H9 (cell line): ENCODE measurements at regions not wholly inside any gene's neighbourhood (a gene's known extent, or its start where the extent isn't known, plus 50 kb on each side); places are given as distances from the start of the nearest gene placed in this dataset.

ENCODE experiments used
- DNase-seq: peaks from one replicate; pipeline ENCODE4 v3.0.0-alpha.2; 2017
- H2AFZ ChIP-seq: one replicate; pipeline ENCODE4 v1.6.1; 2013; ENCODE audit warnings: mild to moderate bottlenecking, low read length, control low read depth, moderate library complexity
- H2AK5ac ChIP-seq: 2 replicates; pipeline ENCODE4 v1.6.1; 2013; ENCODE audit warnings: low read length, control low read depth, mixed read lengths; ENCODE audit not compliant: insufficient read length
- H2BK120ac ChIP-seq: one replicate; pipeline ENCODE4 v1.6.1; 2013; ENCODE audit warnings: low read depth, mild to moderate bottlenecking, low read length, control low read depth, inconsistent platforms; ENCODE audit not compliant: poor library complexity, severe bottlenecking
- H2BK12ac ChIP-seq: 2 replicates; pipeline ENCODE4 v1.6.1; 2013; ENCODE audit warnings: low read length, control low read depth, mixed read lengths, low read depth; ENCODE audit not compliant: insufficient read length
- H2BK15ac ChIP-seq: 2 replicates; pipeline ENCODE4 v1.6.1; 2013; ENCODE audit warnings: low read depth, low read length, control low read depth
- H2BK20ac ChIP-seq: one replicate; pipeline ENCODE4 v1.6.1; 2013; ENCODE audit warnings: low read depth, mild to moderate bottlenecking, low read length, control low read depth, inconsistent platforms; ENCODE audit not compliant: poor library complexity, severe bottlenecking
- H2BK5ac ChIP-seq: 2 replicates; pipeline ENCODE4 v1.6.1; 2013; ENCODE audit warnings: low read length, control low read depth, mixed read lengths; ENCODE audit not compliant: insufficient read length
- H3K14ac ChIP-seq: 2 replicates; pipeline ENCODE4 v1.6.1; 2013; ENCODE audit warnings: low read length, control low read depth; ENCODE audit not compliant: insufficient read depth
- H3K18ac ChIP-seq: 2 replicates; pipeline ENCODE4 v1.6.1; 2013; ENCODE audit warnings: low read depth, mild to moderate bottlenecking, mixed read lengths, low read length, control low read depth; ENCODE audit not compliant: insufficient read length
- H3K23ac ChIP-seq: 2 replicates; pipeline ENCODE4 v1.6.1; 2013; ENCODE audit warnings: low read length, control low read depth, mixed read lengths, low read depth; ENCODE audit not compliant: insufficient read length
- H3K23me2 ChIP-seq: 2 replicates; pipeline ENCODE4 v1.6.1; 2013; ENCODE audit warnings: low read depth, mild to moderate bottlenecking, mixed read lengths, low read length, control low read depth; ENCODE audit not compliant: insufficient read length, poor library complexity, severe bottlenecking
- H3K27ac ChIP-seq: 2 replicates; pipeline ENCODE4 v1.5.1; 2013; ENCODE audit warnings: low read length, control low read depth, mixed read lengths, low read depth; ENCODE audit not compliant: insufficient read length
- H3K27me3 ChIP-seq: 2 replicates; pipeline ENCODE4 v1.6.1; 2013; ENCODE audit warnings: low read length, control low read depth, inconsistent platforms; ENCODE audit not compliant: insufficient read depth
- H3K4ac ChIP-seq: 2 replicates; pipeline ENCODE4 v1.6.1; 2013; ENCODE audit warnings: low read depth, mild to moderate bottlenecking, control low read depth, inconsistent platforms, low read length, moderate library complexity
- H3K4me1 ChIP-seq: 2 replicates; pipeline ENCODE4 v1.6.1; 2013; ENCODE audit warnings: low read length, control low read depth, inconsistent platforms; ENCODE audit not compliant: insufficient read depth
- H3K4me2 ChIP-seq: 2 replicates; pipeline ENCODE4 v1.6.1; 2013; ENCODE audit warnings: low read length, control low read depth, mixed read lengths; ENCODE audit not compliant: insufficient read length, insufficient read depth
- H3K56ac ChIP-seq: 2 replicates; pipeline ENCODE4 v1.6.1; 2013; ENCODE audit warnings: low read depth, mild to moderate bottlenecking, mixed read lengths, low read length, control low read depth; ENCODE audit not compliant: insufficient read length
- H3K79me1 ChIP-seq: 2 replicates; pipeline ENCODE4 v1.6.1; 2013; ENCODE audit warnings: low read depth, mild to moderate bottlenecking, moderate library complexity, low read length, control low read depth, inconsistent platforms; ENCODE audit not compliant: insufficient read depth, poor library complexity, severe bottlenecking
- H3K79me2 ChIP-seq: 2 replicates; pipeline ENCODE4 v1.6.1; 2013; ENCODE audit warnings: low read length, control low read depth, inconsistent platforms; ENCODE audit not compliant: insufficient read depth
- H3K9ac ChIP-seq: 2 replicates; pipeline ENCODE4 v1.6.1; 2013; ENCODE audit warnings: low read length, control low read depth, mixed read lengths; ENCODE audit not compliant: insufficient read length; ENCODE audit errors: extremely low read depth
- H3K9me3 ChIP-seq: one replicate; pipeline ENCODE4 v1.6.1; 2013; ENCODE audit warnings: low read depth, low read length, inconsistent platforms; ENCODE audit not compliant: control insufficient read depth
- H3T11ph ChIP-seq: one replicate; pipeline ENCODE4 v1.6.1; 2013; ENCODE audit warnings: mild to moderate bottlenecking, low read length, control low read depth, inconsistent platforms
- H4K20me1 ChIP-seq: one replicate; pipeline ENCODE4 v1.6.1; 2013; ENCODE audit not compliant: control insufficient read depth, insufficient read length, insufficient read depth
- H4K5ac ChIP-seq: 2 replicates; pipeline ENCODE4 v1.6.1; 2013; ENCODE audit warnings: low read depth, mild to moderate bottlenecking, mixed read lengths, low read length, control low read depth; ENCODE audit not compliant: insufficient read length
- H4K8ac ChIP-seq: replicated peaks from 2 replicates; pipeline ENCODE4 v1.6.1; 2013; ENCODE audit warnings: low read length, control low read depth, mixed read lengths, low read depth; ENCODE audit not compliant: insufficient read length
- H4K91ac ChIP-seq: 2 replicates; pipeline ENCODE4 v1.6.1; 2013; ENCODE audit warnings: low read depth, mild to moderate bottlenecking, moderate library complexity, mixed read lengths, low read length, control low read depth; ENCODE audit not compliant: insufficient read length
- H3K27ac Mint-ChIP-seq, 3 experiments: 2 replicates in 2 of 3; 3 replicates in 1 of 3; pipeline ENCODE4 v1.8.0; 2020 to 2021; ENCODE audit warnings: mixed read lengths in 3 of 3, mild to moderate bottlenecking in 1 of 3, moderate library complexity in 1 of 3
- H3K27me3 Mint-ChIP-seq: 2 replicates; pipeline ENCODE4 v1.8.0; 2021; ENCODE audit warnings: low read depth, mild to moderate bottlenecking, moderate library complexity, mixed read lengths
- H3K36me3 Mint-ChIP-seq, 3 experiments: 2 replicates in 2 of 3; 3 replicates in 1 of 3; pipeline ENCODE4 v1.8.0; 2020 to 2021; ENCODE audit warnings: low read depth in 3 of 3, mixed read lengths in 3 of 3; ENCODE audit not compliant: insufficient read depth in 1 of 3
- H3K4me1 Mint-ChIP-seq, 2 experiments: 2 replicates each; pipeline ENCODE4 v1.8.0; 2020; ENCODE audit warnings: mixed read lengths in 2 of 2
- H3K4me3 Mint-ChIP-seq, 2 experiments: 2 replicates in 1 of 2; 3 replicates in 1 of 2; pipeline ENCODE4 v1.8.0; 2020 to 2021; ENCODE audit warnings: mild to moderate bottlenecking in 2 of 2, mixed read lengths in 2 of 2, moderate library complexity in 1 of 2
- H3K9me3 Mint-ChIP-seq, 2 experiments: 2 replicates in 1 of 2; 3 replicates in 1 of 2; pipeline ENCODE4 v1.8.0; 2020; ENCODE audit warnings: mild to moderate bottlenecking in 2 of 2, mixed read lengths in 2 of 2, moderate library complexity in 1 of 2
- CTCF ChIP-seq: fragments of 200-600 bp; sonication (generic); conservative IDR thresholded peaks from 3 replicates; pipeline ENCODE4 v1.8.0; 2021; ENCODE audit warnings: antibody characterized with exemption, mild to moderate bottlenecking
- WGBS: extraction: QIAGEN DNeasy Blood & Tissue Kit; methylation state at CpG from one replicate; pipeline ENCODE4 v1.1.7; 2013; ENCODE audit warnings: missing lambda C conversion rate, low lambda C conversion rate, mixed read lengths; ENCODE audit not compliant: insufficient read length; ENCODE audit errors: extremely low coverage; 5-methylcytosine and 5-hydroxymethylcytosine counted together

GRCh38 chr1:87887100-87887499 is 558.4 kb downstream of the LMO4 start:
- H3K4me3 Mint-ChIP-seq: no peak overlapping the region
- no peak overlapping the region for H3K27ac ChIP-seq
- H4K5ac ChIP-seq: no peak overlapping the region
- no peaks in the 10 kb centered on the region for H3K23me2 ChIP-seq
- no peak overlapping the region for H2AFZ ChIP-seq
- no peak overlapping the region for H2BK12ac ChIP-seq
- H3K36me3 Mint-ChIP-seq: no peaks in the 10 kb centered on the region; a peak in 1 of 7 replicates
- H2BK120ac ChIP-seq: no peak overlapping the region
- H2BK20ac ChIP-seq: no peak overlapping the region
- H2BK15ac ChIP-seq: no peak overlapping the region
- H3T11ph ChIP-seq: no peak overlapping the region
- no peak overlapping the region for H3K4me2 ChIP-seq
- no peak overlapping the region for H3K4ac ChIP-seq
- no peaks in the 10 kb centered on the region for H3K9me3 ChIP-seq
- no peak overlapping the region for H3K18ac ChIP-seq
- H3K23ac ChIP-seq: no peak overlapping the region
- H3K9ac ChIP-seq: no peak overlapping the region
- H3K14ac ChIP-seq: no peak overlapping the region
- H3K4me1 Mint-ChIP-seq: peaks cover 0 to 5% of the 10 kb centered on the region in 2 experiments; a peak in 2 of 4 replicates
- H3K27me3 ChIP-seq: no peaks in the 10 kb centered on the region
- no peaks in the 10 kb centered on the region for H3K9me3 Mint-ChIP-seq
- H3K27ac Mint-ChIP-seq: no peak overlapping the region; a peak in 1 of 7 replicates
- no peaks in the 10 kb centered on the region for H3K27me3 Mint-ChIP-seq
- WGBS: no CpG with 5 or more reads among the region's 1 CpG
- no peak for TF ChIP-seq CTCF
- no peaks in the 10 kb centered on the region for H4K20me1 ChIP-seq
- no peaks in the 10 kb centered on the region for H3K79me2 ChIP-seq
- no peak overlapping the region for H4K91ac ChIP-seq
- H2AK5ac ChIP-seq: no peak overlapping the region
- H4K8ac ChIP-seq: no peak overlapping the region
- no peak overlapping the region for H2BK5ac ChIP-seq
- H3K79me1 ChIP-seq: no peaks in the 10 kb centered on the region
- no peaks in the 10 kb centered on the region for H3K4me1 ChIP-seq
- no peak for DNase-seq
- no peak overlapping the region for H3K56ac ChIP-seq
